IMR-90 (cell line): ENCODE measurements at regions not wholly inside any gene's neighbourhood (a gene's known extent, or its start where the extent isn't known, plus 50 kb on each side); places are given as distances from the start of the nearest gene placed in this dataset.

Experiments
- ATAC-seq: fragments of 200-7000 bp; cut with Tn5 transposase; 2 replicates; pipeline ENCODE4 v1.9.1; 2020; ENCODE audit warnings: low read depth, mild to moderate bottlenecking, moderate library complexity
- BruUV-seq: library from RNA; stranded (reverse); fragments of 400-500 nt; replicated peaks from 2 replicates; lab custom pipeline; 2021; lab: Mats Ljungman, UMichigan
- CTCF ChIA-PET: fragments of 300-600 bp; formaldehyde crosslinking; extraction: SDS; loops from one replicate; lab custom pipeline; 2021; ENCODE audit warnings: antibody characterized with exemption; lab: Yijun Ruan, JAX
- POLR2A ChIA-PET: fragments of 300-600 bp; sonication (Branson Sonifier 250); formaldehyde crosslinking; loops from one replicate; lab custom pipeline; 2022; ENCODE audit warnings: antibody characterized with exemption; ENCODE audit not compliant: unreplicated experiment; lab: Charles Lee
- DNase-seq: peaks from one replicate; pipeline ENCODE4 v3.0.0; 2013
- H2AFZ ChIP-seq: replicated peaks from 2 replicates; pipeline ENCODE3; 2013; ENCODE audit warnings: low read length, mild to moderate bottlenecking; ENCODE audit not compliant: poor library complexity
- H2AK5ac ChIP-seq: 2 replicates; pipeline ENCODE4 v1.6.1; 2013; ENCODE audit warnings: low read depth, low read length, inconsistent platforms
- H2AK9ac ChIP-seq: replicated peaks from 2 replicates; pipeline ENCODE3; 2013; ENCODE audit warnings: mild to moderate bottlenecking, low read depth, low read length, moderate library complexity; ENCODE audit not compliant: poor library complexity
- H2BK120ac ChIP-seq: 2 replicates; pipeline ENCODE4 v1.6.1; 2013; ENCODE audit warnings: low read depth, low read length, inconsistent platforms
- H2BK15ac ChIP-seq: 3 replicates; pipeline ENCODE4 v1.6.1; 2013; ENCODE audit warnings: low read depth, low read length, inconsistent platforms
- H2BK20ac ChIP-seq: 2 replicates; pipeline ENCODE4 v1.6.1; 2013; ENCODE audit warnings: low read depth, mild to moderate bottlenecking, inconsistent platforms, low read length, moderate library complexity
- H2BK5ac ChIP-seq: 2 replicates; pipeline ENCODE4 v1.6.1; 2013; ENCODE audit warnings: mild to moderate bottlenecking, low read depth, low read length, inconsistent platforms; ENCODE audit not compliant: poor library complexity, severe bottlenecking
- H3K14ac ChIP-seq: replicated peaks from 2 replicates; pipeline ENCODE4 v1.6.1; 2013; ENCODE audit warnings: low read depth, low read length, inconsistent platforms
- H3K18ac ChIP-seq: 2 replicates; pipeline ENCODE4 v1.6.1; 2013; ENCODE audit warnings: low read depth, low read length, control low read depth
- H3K23ac ChIP-seq: 2 replicates; pipeline ENCODE4 v1.6.1; 2013; ENCODE audit warnings: low read depth, low read length, inconsistent platforms
- H3K27ac ChIP-seq: 2 replicates; pipeline ENCODE4 v1.5.1; 2013; ENCODE audit warnings: mild to moderate bottlenecking, control low read depth, low read length; ENCODE audit not compliant: insufficient read depth
- H3K27me3 ChIP-seq: 2 replicates; pipeline ENCODE4 v1.6.1; 2013; ENCODE audit warnings: low read length; ENCODE audit not compliant: control insufficient read depth, insufficient read depth
- H3K36me3 ChIP-seq: 2 replicates; pipeline ENCODE4 v1.6.1; 2013; ENCODE audit warnings: low read length, mixed read lengths; ENCODE audit not compliant: control insufficient read depth, insufficient read depth
- H3K4ac ChIP-seq: 2 replicates; pipeline ENCODE4 v1.6.1; 2013; ENCODE audit warnings: low read depth, low read length, inconsistent platforms
- H3K4me1 ChIP-seq: 2 replicates; pipeline ENCODE4 v1.6.1; 2013; ENCODE audit warnings: low read length, mixed read lengths; ENCODE audit not compliant: control insufficient read depth, insufficient read depth
- H3K4me2 ChIP-seq: 2 replicates; pipeline ENCODE4 v1.6.1; 2013; ENCODE audit warnings: low read depth, mild to moderate bottlenecking, control low read depth, low read length, moderate library complexity
- H3K4me3 ChIP-seq: 2 replicates; pipeline ENCODE4 v1.5.1; 2013; ENCODE audit warnings: low read depth, mild to moderate bottlenecking, control low read depth, low read length, moderate library complexity; ENCODE audit not compliant: insufficient read depth
- H3K56ac ChIP-seq: 2 replicates; pipeline ENCODE4 v1.6.1; 2013; ENCODE audit warnings: low read length, inconsistent platforms; ENCODE audit not compliant: insufficient read depth; ENCODE audit errors: extremely low read depth
- H3K79me1 ChIP-seq, 2 experiments: 2 replicates each; pipeline ENCODE4 v1.6.1; 2013; ENCODE audit warnings: low read length in 2 of 2, inconsistent platforms in 1 of 2, low read depth in 1 of 2
- H3K9ac ChIP-seq: 2 replicates; pipeline ENCODE4 v1.6.1; 2013; ENCODE audit warnings: low read depth, low read length, control low read depth
- H3K9me1 ChIP-seq: 2 replicates; pipeline ENCODE4 v1.6.1; 2013; ENCODE audit warnings: low read length, inconsistent platforms; ENCODE audit not compliant: insufficient read depth
- H3K9me3 ChIP-seq: 2 replicates; pipeline ENCODE4 v1.6.1; 2013; ENCODE audit warnings: low read length; ENCODE audit not compliant: control insufficient read depth, insufficient read depth
- H4K20me1 ChIP-seq: 2 replicates; pipeline ENCODE4 v1.6.1; 2013; ENCODE audit warnings: low read length, inconsistent platforms; ENCODE audit not compliant: insufficient read depth
- H4K5ac ChIP-seq: 2 replicates; pipeline ENCODE4 v1.6.1; 2013; ENCODE audit warnings: mild to moderate bottlenecking, low read depth, low read length, control low read depth
- H4K8ac ChIP-seq, 2 experiments: 2 replicates each; pipeline ENCODE4 v1.6.1; 2013; ENCODE audit warnings: low read depth in 2 of 2, low read length in 2 of 2, control low read depth in 1 of 2, inconsistent platforms in 1 of 2
- H4K91ac ChIP-seq: 2 replicates; pipeline ENCODE4 v1.6.1; 2013; ENCODE audit warnings: low read depth, low read length, inconsistent platforms; ENCODE audit not compliant: insufficient read depth
- BHLHE40 ChIP-seq: fragments of 150-350 bp; IDR thresholded peaks from 2 replicates; pipeline ENCODE4 v1.6.1; 2016; ENCODE audit warnings: mild to moderate bottlenecking, low read depth, low read length
- CEBPB ChIP-seq: IDR thresholded peaks from 2 replicates; pipeline ENCODE4 v1.6.1; 2012; ENCODE audit warnings: low read depth, low read length, improper control_type of control experiment
- CHD1 ChIP-seq: IDR thresholded peaks from 2 replicates; pipeline ENCODE4 v1.6.1; 2012; ENCODE audit warnings: low read depth, low read length, improper control_type of control experiment
- FOS ChIP-seq: fragments of 150-350 bp; IDR thresholded peaks from 2 replicates; pipeline ENCODE4 v1.6.1; 2016; ENCODE audit warnings: low read depth, low read length
- MAFK ChIP-seq: IDR thresholded peaks from 2 replicates; pipeline ENCODE4 v1.6.1; 2012; ENCODE audit warnings: low read depth, low read length, improper control_type of control experiment
- MAZ ChIP-seq: IDR thresholded peaks from 2 replicates; pipeline ENCODE4 v1.6.1; 2012; ENCODE audit warnings: low read depth, mild to moderate bottlenecking, low read length, improper control_type of control experiment, moderate library complexity, borderline replicate concordance
- MXI1 ChIP-seq: IDR thresholded peaks from 2 replicates; pipeline ENCODE4 v1.6.1; 2012; ENCODE audit warnings: low read depth, mild to moderate bottlenecking, low read length, moderate library complexity, borderline replicate concordance
- NFE2L2 ChIP-seq: fragments of 150-350 bp; IDR thresholded peaks from 2 replicates; pipeline ENCODE4 v1.6.1; 2016; ENCODE audit warnings: low read depth, mild to moderate bottlenecking, low read length
- RAD21 ChIP-seq: IDR thresholded peaks from 2 replicates; pipeline ENCODE4 v1.6.1; 2012; ENCODE audit warnings: low read length, improper control_type of control experiment
- RCOR1 ChIP-seq: IDR thresholded peaks from 2 replicates; pipeline ENCODE4 v1.6.1; 2012; ENCODE audit warnings: mild to moderate bottlenecking, low read length, improper control_type of control experiment; ENCODE audit not compliant: insufficient replicate concordance
- RFX5 ChIP-seq: IDR thresholded peaks from 2 replicates; pipeline ENCODE4 v1.8.0; 2012; ENCODE audit warnings: low read depth, mild to moderate bottlenecking, low read length, moderate library complexity
- SMC3 ChIP-seq: fragments of 150-350 bp; IDR thresholded peaks from 2 replicates; pipeline ENCODE4 v1.6.1; 2016; ENCODE audit warnings: low read depth, mild to moderate bottlenecking, antibody characterized with exemption, low read length, moderate library complexity
- WGBS, 2 experiments: methylation state at CpG; one replicate each; pipeline versions ENCODE4 v1.1.5 to v1.1.7; 2013; ENCODE audit warnings: missing lambda C conversion rate in 2 of 2; ENCODE audit not compliant: insufficient read length in 1 of 2; ENCODE audit errors: extremely low coverage in 2 of 2; 5-methylcytosine and 5-hydroxymethylcytosine counted together
- dilution Hi-C: fragments of 300-500 bp; cut with HindIII; formaldehyde crosslinking; loops from one replicate; pipeline ENCODE4 v1.14.3; 2018; ENCODE audit warnings: low sequenced_read_pairs; ENCODE audit not compliant: unreplicated experiment
- in situ Hi-C: fragments of 300-500 bp; cut with MboI; formaldehyde crosslinking; loops from 3 replicates; pipeline ENCODE4 v1.14.3; 2019; ENCODE audit warnings: low sequenced_read_pairs, inconsistent platforms, mixed read lengths
- intact Hi-C: fragments of 100-400 bp; cut with micrococcal nuclease; formaldehyde crosslinking; loops from 2 replicates; pipeline ENCODE4 v1.10.0; 2022
- TF ChIP-seq, protein P1 (sequence below): fragments of 150-350 bp; IDR thresholded peaks from 2 replicates; pipeline ENCODE4 v1.6.1; 2016; ENCODE audit warnings: low read depth, mild to moderate bottlenecking, low read length, moderate library complexity, borderline replicate concordance
- TF ChIP-seq, protein P2 (sequence below): fragments of 150-350 bp; IDR thresholded peaks from 2 replicates; pipeline ENCODE4 v1.6.1; 2017; ENCODE audit warnings: mild to moderate bottlenecking, antibody characterized with exemption, low read length, low read depth
- TF ChIP-seq, protein P3 (sequence below): conservative IDR thresholded peaks from 2 replicates; pipeline ENCODE4 v1.5.1; 2012; ENCODE audit warnings: mild to moderate bottlenecking, low read depth, low read length, improper control_type of control experiment

DNA sequence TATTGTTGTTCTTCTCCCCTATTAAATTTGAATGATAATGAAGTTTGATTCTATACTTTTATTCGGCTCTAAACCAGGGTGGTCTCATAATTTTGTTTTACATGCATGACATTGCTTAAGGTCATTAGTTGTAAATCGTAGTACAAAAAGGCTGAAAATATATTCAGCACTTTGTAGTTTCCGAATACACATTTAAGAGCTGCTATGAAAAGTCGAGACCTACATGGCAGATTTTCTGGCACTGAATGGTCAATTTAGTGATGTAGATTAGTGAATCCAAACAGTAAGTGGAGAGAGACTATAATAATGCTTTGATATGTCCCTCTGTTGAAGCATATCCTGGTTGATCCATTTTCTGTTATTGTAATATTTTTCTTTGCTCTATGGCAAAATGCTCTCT, 254.0 kb upstream of the SOX2 start:
- Histone ChIP-seq H3K9ac (no peak overlapping the region), H4K8ac (no peak overlapping the region), H3K27ac (no peak overlapping the region), H3K4me2 (no peak overlapping the region), H2BK15ac (no peak overlapping the region), H4K5ac (no peak overlapping the region), H3K4me1 (no peaks in the 10 kb centered on the region), H2AK5ac (no peak overlapping the region), H3K9me3 (peaks cover 8% of the 10 kb centered on the region; the same call in 1 of the 2 replicates), H2AFZ (no peak overlapping the region), H2BK120ac (no peak overlapping the region), H3K18ac (no peak overlapping the region), H4K20me1 (no peaks in the 10 kb centered on the region), H3K27me3 (no peaks in the 10 kb centered on the region), H3K14ac (no peak overlapping the region), H3K4me3 (no peak overlapping the region), H3K4ac (no peak overlapping the region), H2AK9ac (no peak overlapping the region), H3K36me3 (no peaks in the 10 kb centered on the region), H3K56ac (no peak overlapping the region), H3K23ac (no peak overlapping the region), H2BK5ac (no peak overlapping the region), H4K91ac (no peak overlapping the region), H3K79me1 (no peaks in the 10 kb centered on the region), H2BK20ac (no peak overlapping the region), H3K9me1 (no peaks in the 10 kb centered on the region)
- no peak for DNase-seq
- ChIA-PET CTCF (no interaction called here), POLR2A (no interaction called here)
- in situ Hi-C loops, result no loop called here
- intact Hi-C loops, result no loop called here
- ATAC-seq, result no peak
- no CpG with 5 or more reads among the region's 4 CpGs for WGBS, 2 experiments
- TF ChIP-seq CHD1, result no peak
- TF ChIP-seq NFE2L2, result no peak
- TF ChIP-seq RCOR1, result no peak
- TF ChIP-seq MAZ, result no peak
- no peak for TF ChIP-seq BHLHE40
- TF ChIP-seq SMC3, result no peak
- TF ChIP-seq MAFK, result no peak
- no peak for TF ChIP-seq RFX5
- TF ChIP-seq, protein P1, sequence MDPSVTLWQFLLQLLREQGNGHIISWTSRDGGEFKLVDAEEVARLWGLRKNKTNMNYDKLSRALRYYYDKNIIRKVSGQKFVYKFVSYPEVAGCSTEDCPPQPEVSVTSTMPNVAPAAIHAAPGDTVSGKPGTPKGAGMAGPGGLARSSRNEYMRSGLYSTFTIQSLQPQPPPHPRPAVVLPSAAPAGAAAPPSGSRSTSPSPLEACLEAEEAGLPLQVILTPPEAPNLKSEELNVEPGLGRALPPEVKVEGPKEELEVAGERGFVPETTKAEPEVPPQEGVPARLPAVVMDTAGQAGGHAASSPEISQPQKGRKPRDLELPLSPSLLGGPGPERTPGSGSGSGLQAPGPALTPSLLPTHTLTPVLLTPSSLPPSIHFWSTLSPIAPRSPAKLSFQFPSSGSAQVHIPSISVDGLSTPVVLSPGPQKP, result no peak
- TF ChIP-seq, protein P2, sequence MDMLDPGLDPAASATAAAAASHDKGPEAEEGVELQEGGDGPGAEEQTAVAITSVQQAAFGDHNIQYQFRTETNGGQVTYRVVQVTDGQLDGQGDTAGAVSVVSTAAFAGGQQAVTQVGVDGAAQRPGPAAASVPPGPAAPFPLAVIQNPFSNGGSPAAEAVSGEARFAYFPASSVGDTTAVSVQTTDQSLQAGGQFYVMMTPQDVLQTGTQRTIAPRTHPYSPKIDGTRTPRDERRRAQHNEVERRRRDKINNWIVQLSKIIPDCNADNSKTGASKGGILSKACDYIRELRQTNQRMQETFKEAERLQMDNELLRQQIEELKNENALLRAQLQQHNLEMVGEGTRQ, result no peak
- TF ChIP-seq, protein P3, sequence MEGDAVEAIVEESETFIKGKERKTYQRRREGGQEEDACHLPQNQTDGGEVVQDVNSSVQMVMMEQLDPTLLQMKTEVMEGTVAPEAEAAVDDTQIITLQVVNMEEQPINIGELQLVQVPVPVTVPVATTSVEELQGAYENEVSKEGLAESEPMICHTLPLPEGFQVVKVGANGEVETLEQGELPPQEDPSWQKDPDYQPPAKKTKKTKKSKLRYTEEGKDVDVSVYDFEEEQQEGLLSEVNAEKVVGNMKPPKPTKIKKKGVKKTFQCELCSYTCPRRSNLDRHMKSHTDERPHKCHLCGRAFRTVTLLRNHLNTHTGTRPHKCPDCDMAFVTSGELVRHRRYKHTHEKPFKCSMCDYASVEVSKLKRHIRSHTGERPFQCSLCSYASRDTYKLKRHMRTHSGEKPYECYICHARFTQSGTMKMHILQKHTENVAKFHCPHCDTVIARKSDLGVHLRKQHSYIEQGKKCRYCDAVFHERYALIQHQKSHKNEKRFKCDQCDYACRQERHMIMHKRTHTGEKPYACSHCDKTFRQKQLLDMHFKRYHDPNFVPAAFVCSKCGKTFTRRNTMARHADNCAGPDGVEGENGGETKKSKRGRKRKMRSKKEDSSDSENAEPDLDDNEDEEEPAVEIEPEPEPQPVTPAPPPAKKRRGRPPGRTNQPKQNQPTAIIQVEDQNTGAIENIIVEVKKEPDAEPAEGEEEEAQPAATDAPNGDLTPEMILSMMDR, result no peak
- TF ChIP-seq RAD21, result no peak
- TF ChIP-seq FOS, result no peak
- TF ChIP-seq MXI1, result no peak
- no peak for TF ChIP-seq CEBPB
- dilution Hi-C loops, result no loop called here
- BruUV-seq, result no TSS peak
